ENCODE measurements at regions not wholly inside any gene's neighbourhood (a gene's known extent, or its start where the extent isn't known, plus 50 kb on each side); places are given as distances from the start of the nearest gene placed in this dataset.

GRCh38 chr19:31451686-31452330 is 102.6 kb upstream of the TSHZ3 start:
- no peaks in the 10 kb centered on the region for H3K79me2 ChIP-seq (ENCODE audit: low read length)
- no peaks in the 10 kb centered on the region for H4K20me1 ChIP-seq (ENCODE audit: insufficient read depth, low read depth, low read length)
- no peaks in the 10 kb centered on the region for H3K9me3 ChIP-seq (ENCODE audit: low read length)
- H3K4me1 ChIP-seq (ENCODE audit: low read length) = no peaks in the 10 kb centered on the region
- no peaks in the 10 kb centered on the region for H3K36me3 ChIP-seq (ENCODE audit: insufficient read depth, low read length)
- no peak for DNase-seq
- H3K27ac ChIP-seq (ENCODE audit: low read length) = no peak overlapping the region
- H3K9me2 ChIP-seq (replicated peaks; ENCODE audit: insufficient read depth, low read length) = no peaks in the 10 kb centered on the region
- no peak overlapping the region for H2AFZ ChIP-seq (ENCODE audit: low read length)
- no peaks in the 10 kb centered on the region for H3K27me3 ChIP-seq (ENCODE audit: low read length)
- H3K4me3 ChIP-seq (ENCODE audit: low read length) = no peak overlapping the region
- no peak overlapping the region for H3K4me2 ChIP-seq (ENCODE audit: low read depth, low read length, poor library complexity, severe bottlenecking)
- no peak overlapping the region for H3K9ac ChIP-seq (ENCODE audit: low read length)

- DNase-seq = no peak
- no peaks in the 10 kb centered on the region for H3K9me2 ChIP-seq (replicated peaks; ENCODE audit: insufficient read depth, low read length)
- no peak overlapping the region for H3K4me2 ChIP-seq (ENCODE audit: low read depth, low read length, poor library complexity, severe bottlenecking)
- no peak overlapping the region for H3K27ac ChIP-seq (ENCODE audit: low read length)
- H4K20me1 ChIP-seq (ENCODE audit: insufficient read depth, low read depth, low read length) = no peaks in the 10 kb centered on the region
- H3K9me3 ChIP-seq (ENCODE audit: low read length) = no peaks in the 10 kb centered on the region
- no peaks in the 10 kb centered on the region for H3K27me3 ChIP-seq (ENCODE audit: low read length)
- no peaks in the 10 kb centered on the region for H3K36me3 ChIP-seq (ENCODE audit: insufficient read depth, low read length)
- no peak overlapping the region for H2AFZ ChIP-seq (ENCODE audit: low read length)
- no peaks in the 10 kb centered on the region for H3K79me2 ChIP-seq (ENCODE audit: low read length)
- H3K4me3 ChIP-seq (ENCODE audit: low read length) = no peak overlapping the region
- no peaks in the 10 kb centered on the region for H3K4me1 ChIP-seq (ENCODE audit: low read length)
- H3K9ac ChIP-seq (ENCODE audit: low read length) = no peak overlapping the region
Measured at GRCh38 chr19:31459430-31459829, 110.2 kb upstream of the TSHZ3 start.

- Histone ChIP-seq H3K27me3 (ENCODE audit: low read length) (no peaks in the 10 kb centered on the region), H3K79me2 (ENCODE audit: low read length) (no peaks in the 10 kb centered on the region)
Measured at GRCh38 chr19:31461814-31462539, 112.7 kb upstream of the TSHZ3 start.

GRCh38 chr19:31470229-31470939 is 121.1 kb upstream of the TSHZ3 start:
- Histone ChIP-seq H3K27me3 (ENCODE audit: low read length) (no peaks in the 10 kb centered on the region), H3K27ac (ENCODE audit: low read length) (peak overlapping the region; percentile 70)

More at GRCh38 chr19:31461814-31462539, 112.7 kb upstream of the TSHZ3 start:
- no peak overlapping the region for H2AFZ ChIP-seq (ENCODE audit: low read length)
- H3K4me2 ChIP-seq (ENCODE audit: low read depth, low read length, poor library complexity, severe bottlenecking) = no peak overlapping the region
- H3K27ac ChIP-seq (ENCODE audit: low read length) = no peak overlapping the region
- H3K4me1 ChIP-seq (ENCODE audit: low read length) = no peaks in the 10 kb centered on the region
- no peaks in the 10 kb centered on the region for H4K20me1 ChIP-seq (ENCODE audit: insufficient read depth, low read depth, low read length)
- no peak overlapping the region for H3K9ac ChIP-seq (ENCODE audit: low read length)
- DNase-seq = no peak
- H3K9me3 ChIP-seq (ENCODE audit: low read length) = no peaks in the 10 kb centered on the region
- no peaks in the 10 kb centered on the region for H3K36me3 ChIP-seq (ENCODE audit: insufficient read depth, low read length)
- no peak overlapping the region for H3K4me3 ChIP-seq (ENCODE audit: low read length)
- no peaks in the 10 kb centered on the region for H3K9me2 ChIP-seq (replicated peaks; ENCODE audit: insufficient read depth, low read length)

GRCh38 chr19:31470952-31471351 is 121.7 kb upstream of the TSHZ3 start:
- no peaks in the 10 kb centered on the region for H3K27me3 ChIP-seq (ENCODE audit: low read length)

More at GRCh38 chr19:31470229-31470939, 121.1 kb upstream of the TSHZ3 start:
- Histone ChIP-seq H4K20me1 (ENCODE audit: insufficient read depth, low read depth, low read length) (no peaks in the 10 kb centered on the region), H3K79me2 (ENCODE audit: low read length) (no peaks in the 10 kb centered on the region), H3K4me1 (ENCODE audit: low read length) (peaks cover 22% of the 10 kb centered on the region), H3K4me3 (ENCODE audit: low read length) (no peak overlapping the region), H3K36me3 (ENCODE audit: insufficient read depth, low read length) (no peaks in the 10 kb centered on the region), H3K9ac (ENCODE audit: low read length) (no peak overlapping the region), H2AFZ (ENCODE audit: low read length) (no peak overlapping the region), H3K9me2 (replicated peaks; ENCODE audit: insufficient read depth, low read length) (no peaks in the 10 kb centered on the region), H3K9me3 (ENCODE audit: low read length) (no peaks in the 10 kb centered on the region), H3K4me2 (ENCODE audit: low read depth, low read length, poor library complexity, severe bottlenecking) (no peak overlapping the region)
- peak; percentile 84 for DNase-seq

GRCh38 chr19:31478241-31478640 is 129.0 kb upstream of the TSHZ3 start:
- H3K4me1 ChIP-seq (ENCODE audit: low read length) = no peaks in the 10 kb centered on the region
- no peak for DNase-seq
- H3K4me3 ChIP-seq (ENCODE audit: low read length) = no peak overlapping the region
- H3K79me2 ChIP-seq (ENCODE audit: low read length) = no peaks in the 10 kb centered on the region
- H2AFZ ChIP-seq (ENCODE audit: low read length) = no peak overlapping the region
- no peaks in the 10 kb centered on the region for H3K27me3 ChIP-seq (ENCODE audit: low read length)
- no peaks in the 10 kb centered on the region for H4K20me1 ChIP-seq (ENCODE audit: insufficient read depth, low read depth, low read length)
- no peak overlapping the region for H3K4me2 ChIP-seq (ENCODE audit: low read depth, low read length, poor library complexity, severe bottlenecking)
- no peaks in the 10 kb centered on the region; the same call in 1 of the 2 replicates for H3K36me3 ChIP-seq (ENCODE audit: insufficient read depth, low read length)
- no peak overlapping the region for H3K9ac ChIP-seq (ENCODE audit: low read length)
- no peak overlapping the region for H3K27ac ChIP-seq (ENCODE audit: low read length)
- H3K9me2 ChIP-seq (replicated peaks; ENCODE audit: insufficient read depth, low read length) = no peaks in the 10 kb centered on the region
- no peaks in the 10 kb centered on the region for H3K9me3 ChIP-seq (ENCODE audit: low read length)

More at GRCh38 chr19:31470952-31471351, 121.7 kb upstream of the TSHZ3 start:
- Histone ChIP-seq H3K9me2 (replicated peaks; ENCODE audit: insufficient read depth, low read length) (no peaks in the 10 kb centered on the region), H3K27ac (ENCODE audit: low read length) (no peak overlapping the region), H3K4me1 (ENCODE audit: low read length) (peaks cover 22% of the 10 kb centered on the region), H3K9ac (ENCODE audit: low read length) (no peak overlapping the region), H3K9me3 (ENCODE audit: low read length) (no peaks in the 10 kb centered on the region), H4K20me1 (ENCODE audit: insufficient read depth, low read depth, low read length) (no peaks in the 10 kb centered on the region), H3K36me3 (ENCODE audit: insufficient read depth, low read length) (no peaks in the 10 kb centered on the region), H2AFZ (ENCODE audit: low read length) (no peak overlapping the region), H3K79me2 (ENCODE audit: low read length) (no peaks in the 10 kb centered on the region), H3K4me3 (ENCODE audit: low read length) (no peak overlapping the region), H3K4me2 (ENCODE audit: low read depth, low read length, poor library complexity, severe bottlenecking) (no peak overlapping the region)
- DNase-seq = no peak

- H2AFZ ChIP-seq (ENCODE audit: low read length) = no peak overlapping the region
- H4K20me1 ChIP-seq (ENCODE audit: insufficient read depth, low read depth, low read length) = no peaks in the 10 kb centered on the region
- no peaks in the 10 kb centered on the region for H3K9me2 ChIP-seq (replicated peaks; ENCODE audit: insufficient read depth, low read length)
- H3K79me2 ChIP-seq (ENCODE audit: low read length) = no peaks in the 10 kb centered on the region
- H3K4me2 ChIP-seq (ENCODE audit: low read depth, low read length, poor library complexity, severe bottlenecking) = no peak overlapping the region
- no peaks in the 10 kb centered on the region for H3K4me1 ChIP-seq (ENCODE audit: low read length)
- no peak overlapping the region for H3K27ac ChIP-seq (ENCODE audit: low read length)
- no peaks in the 10 kb centered on the region for H3K27me3 ChIP-seq (ENCODE audit: low read length)
- H3K36me3 ChIP-seq (ENCODE audit: insufficient read depth, low read length) = no peaks in the 10 kb centered on the region; the same call in 1 of the 2 replicates
- no peak for DNase-seq
- no peak overlapping the region for H3K9ac ChIP-seq (ENCODE audit: low read length)
- no peak overlapping the region for H3K4me3 ChIP-seq (ENCODE audit: low read length)
- no peaks in the 10 kb centered on the region for H3K9me3 ChIP-seq (ENCODE audit: low read length)
Measured at GRCh38 chr19:31483226-31483857, 134.1 kb upstream of the TSHZ3 start.
